Spleen (tissue), 11 donors: ENCODE measurements at regions not wholly inside any gene's neighbourhood (a gene's known extent, or its start where the extent isn't known, plus 50 kb on each side); places are given as distances from the start of the nearest gene placed in this dataset.

Experiments
- DNase-seq: peaks from one replicate; pipeline ENCODE4 v3.0.0-alpha.2; 2020
- H3K27ac ChIP-seq, 8 donors: fragments of 200-600 bp; sonication (generic) in 7 of 8; 1 replicate in 4 of 8; 2 replicates in 4 of 8; pipeline versions ENCODE4 v1.5.0 to v1.8.0; 2016 to 2021; ENCODE audit warnings: inconsistent platforms in 4 of 8, mild to moderate bottlenecking in 4 of 8, moderate library complexity in 1 of 8
- H3K27me3 ChIP-seq, 7 donors: fragments of 200-600 bp; sonication (generic) in 6 of 7; replicated peaks in 1 of 7; 1 replicate in 4 of 7; 2 replicates in 3 of 7; pipeline versions ENCODE4 v1.5.0 to v1.8.0; 2016 to 2021; ENCODE audit warnings: inconsistent platforms in 3 of 7, mild to moderate bottlenecking in 1 of 7
- H3K36me3 ChIP-seq, 6 donors: fragments of 200-600 bp; sonication (generic) in 5 of 6; 1 replicate in 4 of 6; 2 replicates in 2 of 6; pipeline versions ENCODE4 v1.5.0 to v1.8.0; 2016 to 2021; ENCODE audit warnings: inconsistent platforms in 2 of 6
- H3K4me1 ChIP-seq, 6 donors: fragments of 200-600 bp; sonication (generic) in 5 of 6; 1 replicate in 3 of 6; 2 replicates in 3 of 6; pipeline versions ENCODE4 v1.5.0 to v1.8.0; 2016 to 2021; ENCODE audit warnings: inconsistent platforms in 3 of 6
- H3K4me3 ChIP-seq, 8 donors: fragments of 200-600 bp; sonication (generic) in 7 of 8; 1 replicate in 4 of 8; 2 replicates in 4 of 8; pipeline versions ENCODE4 v1.5.0 to v1.8.0; 2016 to 2021; ENCODE audit warnings: inconsistent platforms in 4 of 8, mild to moderate bottlenecking in 4 of 8, moderate library complexity in 2 of 8
- H3K9me3 ChIP-seq, 8 donors: fragments of 200-600 bp; sonication (generic) in 7 of 8; 1 replicate in 4 of 8; 2 replicates in 4 of 8; pipeline versions ENCODE4 v1.5.0 to v1.8.0; 2016 to 2021; ENCODE audit warnings: inconsistent platforms in 4 of 8
- POLR2A ChIP-seq, 3 donors: fragments of 450-650 bp; IDR thresholded peaks; one replicate each; pipeline ENCODE4 v1.5.1; 2017; ENCODE audit warnings: antibody characterized with exemption in 3 of 3, mild to moderate bottlenecking in 1 of 3
- POLR2AphosphoS5 ChIP-seq, 3 donors: sonication (generic); formaldehyde crosslinking; IDR thresholded peaks; one replicate each; pipeline ENCODE4 v1.5.1; 2017; ENCODE audit warnings: antibody characterized with exemption in 3 of 3
- WGBS, 5 donors: extraction: QIAGEN DNeasy Blood & Tissue Kit in 3 of 5; methylation state at CpG; one replicate each; pipeline versions ENCODE4 v1.1.5 to v1.1.7; 2013 to 2018; 5-methylcytosine and 5-hydroxymethylcytosine counted together
- intact Hi-C: fragments of 100-400 bp; cut with DNase I; formaldehyde crosslinking; loops from one replicate; pipeline ENCODE4 v1.15.0; 2023; ENCODE audit warnings: low total_unique reads
- TF ChIP-seq, protein P1 (sequence below), 11 experiments: fragments of 200-600 bp in 7 of 11; fragments of 450-650 bp in 4 of 11; sonication (generic) in 4 of 11; IDR thresholded peaks in 8 of 11; conservative IDR thresholded peaks in 3 of 11; 1 replicate in 7 of 11; 2 replicates in 4 of 11; pipeline versions ENCODE4 v1.4.0 to v1.8.0; 2016 to 2021; ENCODE audit warnings: antibody characterized with exemption in 11 of 11, inconsistent platforms in 4 of 11, mild to moderate bottlenecking in 1 of 11
- donor health status: healthy with polysubstance abuse.
- donor health status: DM: no; HTN: no; CAD: no; lungs with moderate emphysema.
- donor health status: DM: no; HTN: no; CAD: no.
- donor health status: Bipolar disorder and iron deficiency.
- donor health status: healthy.
- donor health status: DM: no; HTN: no; CAD: no.
- donor health status: DM: yes; HTN: yes; CAD: no.

DNA sequence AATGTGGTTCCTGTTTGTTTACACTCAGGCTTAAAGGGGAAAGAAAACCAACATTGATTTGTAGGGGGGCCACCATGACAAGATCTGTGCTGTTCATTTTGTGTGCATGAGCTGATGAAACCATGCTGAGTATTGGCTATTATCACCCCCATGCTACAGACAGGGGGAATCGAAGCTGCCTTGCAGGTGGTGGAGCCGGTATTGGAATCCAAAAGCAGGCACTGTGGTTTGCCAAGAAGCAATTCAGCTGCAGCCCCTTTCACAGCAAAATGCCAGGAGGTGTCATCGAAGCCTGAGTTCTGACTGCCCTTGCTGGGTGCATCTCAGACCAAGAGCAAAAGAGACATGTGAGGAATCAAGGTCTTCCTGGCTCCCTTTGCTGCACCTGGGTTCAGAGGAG, 221.9 kb downstream of the UXS1 start:
- intact Hi-C loops: no loop called here
- Histone ChIP-seq H3K27ac (no peak overlapping the region), H3K4me1 (no peaks in the 10 kb centered on the region), H3K27me3 (no peaks in the 10 kb centered on the region), H3K9me3 (peaks cover 0 to 17% (median 4%) of the 10 kb centered on the region in 8 donors), H3K4me3 (no peak overlapping the region), H3K36me3 (no peaks in the 10 kb centered on the region)
- no peak for TF ChIP-seq POLR2A (IDR thresholded peaks at IDR 0.05)
- no peak for TF ChIP-seq POLR2AphosphoS5 (IDR thresholded peaks at IDR 0.05)
- TF ChIP-seq, protein P1, sequence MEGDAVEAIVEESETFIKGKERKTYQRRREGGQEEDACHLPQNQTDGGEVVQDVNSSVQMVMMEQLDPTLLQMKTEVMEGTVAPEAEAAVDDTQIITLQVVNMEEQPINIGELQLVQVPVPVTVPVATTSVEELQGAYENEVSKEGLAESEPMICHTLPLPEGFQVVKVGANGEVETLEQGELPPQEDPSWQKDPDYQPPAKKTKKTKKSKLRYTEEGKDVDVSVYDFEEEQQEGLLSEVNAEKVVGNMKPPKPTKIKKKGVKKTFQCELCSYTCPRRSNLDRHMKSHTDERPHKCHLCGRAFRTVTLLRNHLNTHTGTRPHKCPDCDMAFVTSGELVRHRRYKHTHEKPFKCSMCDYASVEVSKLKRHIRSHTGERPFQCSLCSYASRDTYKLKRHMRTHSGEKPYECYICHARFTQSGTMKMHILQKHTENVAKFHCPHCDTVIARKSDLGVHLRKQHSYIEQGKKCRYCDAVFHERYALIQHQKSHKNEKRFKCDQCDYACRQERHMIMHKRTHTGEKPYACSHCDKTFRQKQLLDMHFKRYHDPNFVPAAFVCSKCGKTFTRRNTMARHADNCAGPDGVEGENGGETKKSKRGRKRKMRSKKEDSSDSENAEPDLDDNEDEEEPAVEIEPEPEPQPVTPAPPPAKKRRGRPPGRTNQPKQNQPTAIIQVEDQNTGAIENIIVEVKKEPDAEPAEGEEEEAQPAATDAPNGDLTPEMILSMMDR (IDR thresholded peaks at IDR 0.05 in 8 of 11, conservative IDR thresholded peaks at IDR 0.05 in 3 of 11): no peak
- WGBS, 5 donors: 67 to 78% (median 75%) methylated on average over 3 of the region's 3 CpGs
- DNase-seq: no peak

DNA sequence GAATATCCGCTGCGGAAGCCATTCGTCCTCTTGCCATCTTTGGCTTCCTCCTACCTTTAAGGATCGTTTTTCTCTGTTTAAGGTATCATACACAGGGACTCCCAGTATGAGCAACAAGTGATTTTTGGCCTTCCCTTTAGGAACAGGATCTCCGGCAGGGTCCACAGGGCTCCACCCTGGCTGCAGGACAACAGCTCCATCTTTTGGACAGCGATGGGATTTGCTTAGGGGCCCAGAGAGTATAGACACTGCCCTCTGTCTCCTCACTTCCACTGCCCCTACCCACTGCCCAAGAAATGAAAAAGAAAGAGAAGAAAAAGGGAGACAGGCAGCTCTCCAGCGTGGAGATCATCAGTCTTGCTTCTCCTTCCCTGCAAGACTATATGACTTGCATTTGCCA, 224.5 kb downstream of the UXS1 start:
- DNase-seq: no peak
- H3K4me1 ChIP-seq: no peaks in the 10 kb centered on the region
- H3K36me3 ChIP-seq: no peaks in the 10 kb centered on the region
- TF ChIP-seq POLR2AphosphoS5 (IDR thresholded peaks at IDR 0.05) (no peak), POLR2A (IDR thresholded peaks at IDR 0.05) (no peak)
- TF ChIP-seq, protein P1 (IDR thresholded peaks at IDR 0.05 in 8 of 11, conservative IDR thresholded peaks at IDR 0.05 in 3 of 11): no peak
- H3K27ac ChIP-seq: no peak overlapping the region
- peaks cover 0 to 12% (median 4%) of the 10 kb centered on the region in 8 donors for H3K9me3 ChIP-seq
- H3K4me3 ChIP-seq: no peak overlapping the region
- H3K27me3 ChIP-seq: no peaks in the 10 kb centered on the region
- intact Hi-C loops: no loop called here
- WGBS, 5 donors: 82 to 87% (median 83%) methylated on average over 7 of the region's 7 CpGs

DNA sequence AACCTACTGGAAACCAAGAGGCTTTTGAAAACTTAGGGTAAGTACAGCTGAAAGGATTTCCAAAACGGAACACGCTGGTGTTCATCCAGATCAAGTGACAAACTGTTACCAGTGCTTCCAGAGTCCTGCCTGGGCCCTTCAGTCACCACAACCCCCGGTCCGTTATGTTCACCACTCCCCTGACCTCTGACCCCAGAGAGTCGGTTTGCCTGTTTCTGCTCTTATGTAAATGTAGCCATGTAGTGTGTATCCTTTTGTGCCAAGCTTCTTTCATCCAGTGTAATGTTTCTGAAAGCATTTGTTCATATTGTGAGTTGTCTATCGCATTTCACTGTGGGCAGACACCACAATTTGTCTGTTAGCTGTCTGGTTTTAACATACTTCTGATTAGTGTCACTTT, 217.5 kb downstream of the NCK2 start:
- no peaks in the 10 kb centered on the region for H3K9me3 ChIP-seq
- H3K4me1 ChIP-seq: no peaks in the 10 kb centered on the region
- H3K27me3 ChIP-seq: no peaks in the 10 kb centered on the region
- WGBS, 5 donors: 83 to 90% (median 89%) methylated on average over 6 of the region's 6 CpGs
- no peaks in the 10 kb centered on the region for H3K36me3 ChIP-seq
- TF ChIP-seq POLR2A (IDR thresholded peaks at IDR 0.05) (no peak), POLR2AphosphoS5 (IDR thresholded peaks at IDR 0.05) (no peak)
- TF ChIP-seq, protein P1 (IDR thresholded peaks at IDR 0.05 in 8 of 11, conservative IDR thresholded peaks at IDR 0.05 in 3 of 11): no peak
- intact Hi-C loops: no loop called here
- no peak for DNase-seq
- H3K4me3 ChIP-seq: no peak overlapping the region
- no peak overlapping the region for H3K27ac ChIP-seq

DNA sequence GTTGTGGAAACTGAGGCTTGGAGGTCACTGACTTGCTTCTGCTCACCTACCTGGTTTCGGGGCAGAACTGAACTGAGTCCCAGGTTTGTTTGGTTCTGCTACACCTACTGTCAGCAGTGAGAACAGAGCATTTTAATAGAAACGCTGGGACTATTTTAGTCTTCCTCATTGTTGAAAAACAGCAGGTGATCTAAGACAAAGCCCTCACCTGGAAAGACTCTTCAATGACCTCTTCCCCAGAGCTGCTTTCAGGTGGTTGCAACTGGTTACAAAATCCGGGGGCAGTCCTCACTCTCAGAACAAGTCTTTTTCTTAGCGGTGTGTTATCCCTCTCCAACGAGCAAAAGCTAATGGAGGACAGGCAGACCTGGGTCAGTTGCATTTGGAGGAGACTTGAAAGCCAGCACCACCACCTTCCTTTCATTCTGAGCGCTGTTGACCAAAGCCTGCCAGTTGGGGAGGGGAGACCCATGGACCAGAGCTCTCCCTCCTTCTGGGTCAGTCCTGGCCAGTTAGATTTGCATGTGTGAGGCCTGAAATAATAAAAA, 217.0 kb downstream of the NCK2 start:
- no peak for DNase-seq
- no peak overlapping the region for H3K27ac ChIP-seq
- H3K4me3 ChIP-seq: no peak overlapping the region
- 88 to 92% (median 91%) methylated on average over 6 of the region's 6 CpGs for WGBS, 5 donors
- intact Hi-C loops: no loop called here
- H3K9me3 ChIP-seq: no peaks in the 10 kb centered on the region
- TF ChIP-seq POLR2A (IDR thresholded peaks at IDR 0.05) (no peak), POLR2AphosphoS5 (IDR thresholded peaks at IDR 0.05) (no peak)
- TF ChIP-seq, protein P1 (IDR thresholded peaks at IDR 0.05 in 8 of 11, conservative IDR thresholded peaks at IDR 0.05 in 3 of 11): no peak
- H3K4me1 ChIP-seq: no peaks in the 10 kb centered on the region
- no peaks in the 10 kb centered on the region for H3K27me3 ChIP-seq
- no peaks in the 10 kb centered on the region for H3K36me3 ChIP-seq
